Middle frontal gyrus (tissue), 1 donor: ENCODE measurements at regions not wholly inside any gene's neighbourhood (a gene's known extent, or its start where the extent isn't known, plus 50 kb on each side); places are given as distances from the start of the nearest gene placed in this dataset.

Experiments
- DNase-seq: peaks from one replicate; pipeline ENCODE4 v3.0.0-alpha.2; 2015; ENCODE audit warnings: low spot score; ENCODE audit errors: extremely low spot score

- DNase-seq = no peak
These were observed 314.4 kb upstream of the ZEB2 start for GRCh38 chr2:144834363-144834762.

GRCh38 chr2:144833075-144833637 lies 313.2 kb upstream of the ZEB2 start:
- no peak for DNase-seq

- DNase-seq = no peak
These were observed 312.1 kb upstream of the ZEB2 start for GRCh38 chr2:144832048-144832447.

- DNase-seq = no peak
These were observed 310.6 kb upstream of the ZEB2 start for GRCh38 chr2:144830543-144830942.

- DNase-seq = no peak
These were observed 307.5 kb upstream of the ZEB2 start for GRCh38 chr2:144827404-144827803.

- no peak for DNase-seq
These were observed 306.2 kb upstream of the ZEB2 start for GRCh38 chr2:144826105-144826504.

GRCh38 chr2:144825331-144826020 lies 305.6 kb upstream of the ZEB2 start:
- no peak for DNase-seq

- DNase-seq = no peak
These were observed 304.6 kb upstream of the ZEB2 start for GRCh38 chr2:144824306-144825080.

- DNase-seq = no peak
These were observed 303.0 kb upstream of the ZEB2 start for GRCh38 chr2:144822966-144823365.

GRCh38 chr2:144812288-144812687 lies 292.4 kb upstream of the ZEB2 start:
- DNase-seq = no peak

- no peak for DNase-seq
These were observed 281.8 kb upstream of the ZEB2 start for GRCh38 chr2:144801766-144802165.

GRCh38 chr2:144801325-144801724 lies 281.4 kb upstream of the ZEB2 start:
- DNase-seq = no peak

GRCh38 chr2:144798989-144799388 lies 279.1 kb upstream of the ZEB2 start:
- DNase-seq = no peak

- no peak for DNase-seq
These were observed 278.1 kb upstream of the ZEB2 start for GRCh38 chr2:144798034-144798433.

- no peak for DNase-seq
These were observed 277.0 kb upstream of the ZEB2 start for GRCh38 chr2:144796936-144797335.

GRCh38 chr2:144796164-144796563 lies 276.2 kb upstream of the ZEB2 start:
- no peak for DNase-seq

- no peak for DNase-seq
These were observed 265.3 kb upstream of the ZEB2 start for GRCh38 chr2:144785253-144785652.

- DNase-seq = no peak
These were observed 261.1 kb upstream of the ZEB2 start for GRCh38 chr2:144780983-144781382.

- no peak for DNase-seq
These were observed 256.8 kb upstream of the ZEB2 start for GRCh38 chr2:144776766-144777165.

GRCh38 chr2:144774809-144775208 lies 254.9 kb upstream of the ZEB2 start:
- DNase-seq = no peak

GRCh38 chr2:144771348-144771747 lies 251.4 kb upstream of the ZEB2 start:
- DNase-seq = no peak

GRCh38 chr2:144770616-144771230 lies 250.8 kb upstream of the ZEB2 start:
- DNase-seq = no peak
